Fibroblast of mammary gland (primary cell): ENCODE measurements at regions not wholly inside any gene's neighbourhood (a gene's known extent, or its start where the extent isn't known, plus 50 kb on each side); places are given as distances from the start of the nearest gene placed in this dataset.
A peak's percentile ranks its signal among the peaks of the same experiment; 100 is the strongest.

Experiments used
- DNase-seq: peaks from one replicate; pipeline ENCODE4 v3.0.0-alpha.2; 2010; ENCODE audit warnings: low read depth
- H3K4me3 ChIP-seq: 2 replicates; pipeline ENCODE4 v1.5.1; 2011; ENCODE audit warnings: low read depth, mild to moderate bottlenecking, low read length, moderate library complexity; ENCODE audit not compliant: control insufficient read depth
- CTCF ChIP-seq: conservative IDR thresholded peaks from 2 replicates; pipeline ENCODE4 v1.5.1; 2011; ENCODE audit warnings: low read depth, low read length, inconsistent platforms; ENCODE audit not compliant: control insufficient read depth, insufficient read depth

GRCh38 chr12:12011880-12012260 is 58.9 kb upstream of the BCL2L14 start:
- no peak for DNase-seq
- no peak overlapping the region for H3K4me3 ChIP-seq
- no peak for TF ChIP-seq CTCF

GRCh38 chr12:12015073-12015685 is 55.6 kb upstream of the BCL2L14 start:
- TF ChIP-seq CTCF, result no peak
- no peak overlapping the region for H3K4me3 ChIP-seq
- DNase-seq, result no peak

- no peak for DNase-seq
- H3K4me3 ChIP-seq, result no peak overlapping the region
- TF ChIP-seq CTCF, result no peak
Measured at GRCh38 chr12:12016284-12017100, 54.2 kb upstream of the BCL2L14 start.

GRCh38 chr12:12017135-12017581 is 53.6 kb upstream of the BCL2L14 start:
- TF ChIP-seq CTCF, result no peak
- no peak overlapping the region for H3K4me3 ChIP-seq
- DNase-seq, result no peak

GRCh38 chr12:12017798-12018197 is 52.9 kb upstream of the BCL2L14 start:
- TF ChIP-seq CTCF, result peak; percentile 6
- DNase-seq, result no peak
- no peak overlapping the region for H3K4me3 ChIP-seq

- TF ChIP-seq CTCF, result no peak
- no peak overlapping the region for H3K4me3 ChIP-seq
- peak; percentile 21 for DNase-seq
Measured at GRCh38 chr12:12018454-12018853, 52.3 kb upstream of the BCL2L14 start.
